GM12875 (cell line): ENCODE measurements at regions not wholly inside any gene's neighbourhood (a gene's known extent, or its start where the extent isn't known, plus 50 kb on each side); places are given as distances from the start of the nearest gene placed in this dataset.

Experiments
- H3K4me3 ChIP-seq: one replicate; pipeline ENCODE4 v1.5.1; 2011; ENCODE audit warnings: low read depth, low read length, control low read depth
- CTCF ChIP-seq: IDR thresholded peaks from 2 replicates; pipeline ENCODE4 v1.5.1; 2011; ENCODE audit warnings: low read depth, mild to moderate bottlenecking, control low read depth, inconsistent platforms, low read length, moderate library complexity, borderline replicate concordance; ENCODE audit not compliant: insufficient read depth

- no peak for TF ChIP-seq CTCF
- H3K4me3 ChIP-seq, result no peak overlapping the region
These were observed 520.5 kb downstream of the KCNJ3 start for GRCh38 chr2:155218945-155219344.

- TF ChIP-seq CTCF, result no peak
- H3K4me3 ChIP-seq, result no peak overlapping the region
These were observed 519.9 kb downstream of the KCNJ3 start for GRCh38 chr2:155218292-155218924.

GRCh38 chr2:155215037-155215707 is 516.7 kb downstream of the KCNJ3 start:
- H3K4me3 ChIP-seq, result no peak overlapping the region
- no peak for TF ChIP-seq CTCF

- no peak overlapping the region for H3K4me3 ChIP-seq
- TF ChIP-seq CTCF, result no peak
These were observed 511.4 kb downstream of the KCNJ3 start for GRCh38 chr2:155209696-155210450.

- H3K4me3 ChIP-seq, result no peak overlapping the region
These were observed 504.7 kb downstream of the KCNJ3 start for GRCh38 chr2:155203178-155203577.

GRCh38 chr2:155200753-155201152 is 502.3 kb downstream of the KCNJ3 start:
- no peak overlapping the region for H3K4me3 ChIP-seq
- TF ChIP-seq CTCF, result no peak

More at GRCh38 chr2:155203178-155203577, 504.7 kb downstream of the KCNJ3 start:
- TF ChIP-seq CTCF, result peak; percentile 10; the same call in 1 of the 2 replicates
